ENCODE measurements at regions not wholly inside any gene's neighbourhood (a gene's known extent, or its start where the extent isn't known, plus 50 kb on each side); places are given as distances from the start of the nearest gene placed in this dataset.

GRCh38 chr1:4063516-4063915 lies 163.4 kb upstream of the C1orf174 start:
- TF ChIP-seq SUZ12 (IDR thresholded peaks at IDR 0.05; ENCODE audit: extremely low read depth, insufficient read depth, insufficient read length) (no peak), YY1 (IDR thresholded peaks at IDR 0.05; ENCODE audit: insufficient read depth, insufficient read length) (no peak), ZNF274 (IDR thresholded peaks at IDR 0.05; ENCODE audit: low read depth, low read length) (no peak)

Data from NT2/D1 (cell line).